Activated CD8-positive, alpha-beta T cell treated with anti-CD3 and anti-CD28 coated beads for 36 hours (primary cell): ENCODE measurements at regions not wholly inside any gene's neighbourhood (a gene's known extent, or its start where the extent isn't known, plus 50 kb on each side); places are given as distances from the start of the nearest gene placed in this dataset.

Source experiments
- ATAC-seq: fragments of 200-7000 bp; cut with Tn5 transposase; one replicate; pipeline ENCODE4 v1.10.0; 2021; ENCODE audit warnings: mild to moderate bottlenecking, moderate library complexity
- CTCF ChIA-PET: fragments of 350-600 bp; sonication (Branson Sonifier 250); formaldehyde crosslinking; loops from one replicate; lab custom pipeline; 2021; ENCODE audit warnings: antibody characterized with exemption; lab: Charles Lee
- POLR2A ChIA-PET: fragments of 350-600 bp; sonication (Branson Sonifier 250); formaldehyde crosslinking; loops from one replicate; lab custom pipeline; 2021; ENCODE audit warnings: antibody characterized with exemption; lab: Charles Lee
- DNase-seq: peaks from one replicate; pipeline ENCODE4 v3.0.0-alpha.2; 2020
- H3K27ac Mint-ChIP-seq: one replicate; pipeline ENCODE4 v1.8.0; 2021; ENCODE audit warnings: mild to moderate bottlenecking, mixed read lengths
- H3K27me3 Mint-ChIP-seq: one replicate; pipeline ENCODE4 v1.8.0; 2021; ENCODE audit warnings: mixed read lengths
- H3K36me3 Mint-ChIP-seq: one replicate; pipeline ENCODE4 v1.8.0; 2021; ENCODE audit warnings: low read depth, mixed read lengths
- H3K4me1 Mint-ChIP-seq: one replicate; pipeline ENCODE4 v1.8.0; 2021; ENCODE audit warnings: low read depth, mixed read lengths
- H3K4me3 Mint-ChIP-seq: one replicate; pipeline ENCODE4 v1.8.0; 2021; ENCODE audit warnings: mild to moderate bottlenecking, moderate library complexity, mixed read lengths
- H3K9me3 Mint-ChIP-seq: one replicate; pipeline ENCODE4 v1.8.0; 2021; ENCODE audit warnings: mixed read lengths
- intact Hi-C: fragments of 100-400 bp; cut with micrococcal nuclease; formaldehyde crosslinking; loops from one replicate; pipeline ENCODE4 v1.10.0; 2022
- TF ChIP-seq, protein P1 (sequence below): fragments of 200-600 bp; IDR thresholded peaks from one replicate; pipeline ENCODE4 v1.8.0; 2022; ENCODE audit warnings: antibody characterized with exemption, mild to moderate bottlenecking

DNA sequence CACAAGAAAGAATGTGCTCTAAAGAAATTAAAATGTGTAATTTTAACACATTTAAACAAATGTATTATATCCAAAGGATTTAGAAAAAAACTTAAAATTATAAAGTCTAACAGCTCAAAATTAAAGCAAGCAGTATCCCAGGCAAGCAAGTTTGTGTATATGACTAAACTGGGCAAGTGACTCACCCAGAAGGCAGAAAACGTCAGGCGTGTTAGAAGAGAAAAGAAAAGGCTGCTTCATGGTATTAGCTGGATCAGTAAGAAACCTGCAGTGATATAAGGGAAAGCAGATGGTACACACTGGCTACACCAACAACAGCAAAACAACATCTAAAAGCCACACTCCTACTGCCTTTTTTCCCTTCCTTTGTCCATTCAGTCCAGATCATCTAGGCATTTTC lies 250.6 kb upstream of the NDST3 start:
- Mint-ChIP-seq H3K27ac (no peak overlapping the region), H3K27me3 (no peaks in the 10 kb centered on the region), H3K4me3 (no peak overlapping the region), H3K4me1 (no peaks in the 10 kb centered on the region), H3K36me3 (no peaks in the 10 kb centered on the region), H3K9me3 (no peaks in the 10 kb centered on the region)
- intact Hi-C loops, result no loop called here
- DNase-seq (no peak), ATAC-seq (no peak)
- CTCF ChIA-PET, result no interaction called here
- TF ChIP-seq, protein P1, sequence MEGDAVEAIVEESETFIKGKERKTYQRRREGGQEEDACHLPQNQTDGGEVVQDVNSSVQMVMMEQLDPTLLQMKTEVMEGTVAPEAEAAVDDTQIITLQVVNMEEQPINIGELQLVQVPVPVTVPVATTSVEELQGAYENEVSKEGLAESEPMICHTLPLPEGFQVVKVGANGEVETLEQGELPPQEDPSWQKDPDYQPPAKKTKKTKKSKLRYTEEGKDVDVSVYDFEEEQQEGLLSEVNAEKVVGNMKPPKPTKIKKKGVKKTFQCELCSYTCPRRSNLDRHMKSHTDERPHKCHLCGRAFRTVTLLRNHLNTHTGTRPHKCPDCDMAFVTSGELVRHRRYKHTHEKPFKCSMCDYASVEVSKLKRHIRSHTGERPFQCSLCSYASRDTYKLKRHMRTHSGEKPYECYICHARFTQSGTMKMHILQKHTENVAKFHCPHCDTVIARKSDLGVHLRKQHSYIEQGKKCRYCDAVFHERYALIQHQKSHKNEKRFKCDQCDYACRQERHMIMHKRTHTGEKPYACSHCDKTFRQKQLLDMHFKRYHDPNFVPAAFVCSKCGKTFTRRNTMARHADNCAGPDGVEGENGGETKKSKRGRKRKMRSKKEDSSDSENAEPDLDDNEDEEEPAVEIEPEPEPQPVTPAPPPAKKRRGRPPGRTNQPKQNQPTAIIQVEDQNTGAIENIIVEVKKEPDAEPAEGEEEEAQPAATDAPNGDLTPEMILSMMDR, result no peak
- POLR2A ChIA-PET, result no interaction called here

DNA sequence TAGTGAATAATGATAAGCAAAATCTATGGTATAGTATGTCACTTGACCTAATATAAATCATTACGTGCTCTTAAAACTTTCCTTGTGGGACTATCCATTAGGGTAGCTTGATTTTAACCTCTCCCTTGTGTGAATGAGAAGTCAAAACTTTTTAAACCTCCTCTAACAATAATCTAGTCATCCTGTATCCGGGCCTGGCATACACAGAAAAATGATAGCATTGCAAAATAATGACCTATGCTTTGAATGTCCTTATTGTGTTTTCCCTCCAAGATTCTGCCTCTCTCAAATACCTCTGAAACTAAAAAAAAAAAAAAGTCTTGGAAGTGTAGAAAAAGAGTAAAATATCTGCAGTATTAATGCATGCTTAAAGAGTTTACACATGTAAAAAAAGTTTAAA lies 250.0 kb upstream of the NDST3 start:
- TF ChIP-seq, protein P1, result no peak
- Mint-ChIP-seq H3K4me3 (no peak overlapping the region), H3K27me3 (no peaks in the 10 kb centered on the region), H3K36me3 (no peaks in the 10 kb centered on the region), H3K27ac (no peak overlapping the region), H3K9me3 (no peaks in the 10 kb centered on the region), H3K4me1 (no peaks in the 10 kb centered on the region)
- POLR2A ChIA-PET, result no interaction called here
- CTCF ChIA-PET, result no interaction called here
- intact Hi-C loops, result no loop called here
- DNase-seq (no peak), ATAC-seq (no peak)

DNA sequence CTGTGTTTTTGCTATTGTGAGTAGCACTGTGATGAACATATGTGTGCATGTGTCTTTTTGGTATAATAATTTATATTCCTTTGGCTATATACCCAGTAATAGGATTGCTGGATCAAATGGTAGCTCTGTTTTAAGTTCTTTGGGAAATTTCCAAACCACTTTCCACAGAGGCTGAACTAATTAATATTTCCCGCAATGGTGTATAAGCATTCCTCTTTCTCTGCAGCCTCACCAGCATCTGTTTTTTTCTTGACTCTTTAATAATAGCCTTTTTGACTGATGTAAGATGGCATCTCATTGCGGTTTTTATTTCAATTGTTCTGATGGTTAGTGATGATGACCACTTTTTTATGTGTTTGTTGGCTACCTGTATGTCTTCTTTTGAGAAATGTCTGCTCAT lies 247.7 kb upstream of the NDST3 start:
- intact Hi-C loops, result no loop called here
- TF ChIP-seq, protein P1, result no peak
- ChIA-PET CTCF (no interaction called here), POLR2A (no interaction called here)
- H3K27ac Mint-ChIP-seq, result no peak overlapping the region
- H3K27me3 Mint-ChIP-seq, result no peaks in the 10 kb centered on the region
- ATAC-seq, result no peak
- no peak for DNase-seq
- H3K9me3 Mint-ChIP-seq, result no peaks in the 10 kb centered on the region
- no peaks in the 10 kb centered on the region for H3K36me3 Mint-ChIP-seq
- H3K4me1 Mint-ChIP-seq, result no peaks in the 10 kb centered on the region
- H3K4me3 Mint-ChIP-seq, result no peak overlapping the region

DNA sequence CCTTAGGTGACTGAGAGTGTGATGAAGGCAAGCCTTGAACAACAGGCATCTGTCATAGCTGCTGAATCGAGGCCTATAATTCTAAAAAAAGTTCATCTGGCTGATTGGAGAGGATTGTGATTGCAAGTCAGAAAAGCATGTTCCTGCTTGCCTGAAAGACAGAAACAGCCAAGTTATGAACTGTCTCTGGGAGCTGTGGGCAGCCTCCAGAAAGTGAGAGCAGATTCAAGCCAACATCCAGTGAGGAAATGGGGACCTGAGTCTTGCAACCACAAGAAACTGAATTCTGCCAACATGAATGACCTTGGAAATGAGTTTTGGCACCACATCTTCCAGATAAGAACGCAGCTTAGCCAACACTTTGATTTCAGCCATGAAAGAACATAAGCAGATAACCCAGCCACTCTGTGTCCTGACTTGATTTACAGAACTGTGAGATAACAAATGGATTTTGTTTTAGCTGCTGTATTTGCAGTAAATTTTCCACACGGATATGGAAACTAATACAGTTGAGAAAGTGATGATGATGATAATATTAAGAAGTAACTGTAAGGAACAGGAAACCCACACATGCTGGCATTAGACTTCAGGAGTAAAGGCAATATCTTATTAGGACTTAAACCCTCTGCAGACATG lies 240.3 kb upstream of the NDST3 start:
- intact Hi-C loops, result no loop called here
- H3K36me3 Mint-ChIP-seq, result no peaks in the 10 kb centered on the region
- DNase-seq (no peak), ATAC-seq (no peak)
- no peak overlapping the region for H3K4me3 Mint-ChIP-seq
- POLR2A ChIA-PET, result no interaction called here
- H3K27me3 Mint-ChIP-seq, result no peaks in the 10 kb centered on the region
- TF ChIP-seq, protein P1, result no peak
- CTCF ChIA-PET, result interaction anchor here (1.1 kb wide), 1 partner anchor 93 kb away, joined by 3 read pairs; no protein-coding TSS in a partner anchor
- no peaks in the 10 kb centered on the region for H3K9me3 Mint-ChIP-seq
- H3K27ac Mint-ChIP-seq, result no peak overlapping the region
- H3K4me1 Mint-ChIP-seq, result no peaks in the 10 kb centered on the region

DNA sequence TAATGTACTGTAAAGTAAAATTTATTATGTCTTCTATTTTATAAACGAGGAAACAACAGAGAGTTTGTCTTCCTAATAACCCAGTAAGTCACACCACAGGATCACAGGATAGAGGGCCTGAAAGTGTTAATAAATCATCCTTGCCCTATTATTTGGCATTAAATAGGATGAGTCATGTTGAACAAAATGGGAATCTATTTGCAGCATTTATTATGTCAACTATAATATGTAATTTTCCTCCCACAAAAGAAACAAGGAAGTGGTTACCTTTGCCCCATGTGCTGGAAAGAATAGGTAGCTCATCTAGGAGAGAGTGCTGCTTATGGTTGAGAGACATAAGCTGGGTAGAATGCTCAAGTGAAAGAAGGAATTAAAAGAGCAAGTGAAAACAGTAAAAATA lies 237.6 kb upstream of the NDST3 start:
- H3K4me1 Mint-ChIP-seq, result no peaks in the 10 kb centered on the region
- H3K27me3 Mint-ChIP-seq, result no peaks in the 10 kb centered on the region
- no peaks in the 10 kb centered on the region for H3K36me3 Mint-ChIP-seq
- H3K4me3 Mint-ChIP-seq, result no peak overlapping the region
- DNase-seq, result no peak
- no peak overlapping the region for H3K27ac Mint-ChIP-seq
- ChIA-PET POLR2A (no interaction called here), CTCF (no interaction called here)
- H3K9me3 Mint-ChIP-seq, result no peaks in the 10 kb centered on the region
- TF ChIP-seq, protein P1, result no peak
- intact Hi-C loops, result no loop called here
- no peak for ATAC-seq
